Right lobe of liver (tissue), 4 donors: ENCODE measurements at regions not wholly inside any gene's neighbourhood (a gene's known extent, or its start where the extent isn't known, plus 50 kb on each side); places are given as distances from the start of the nearest gene placed in this dataset.

Experiments used
- CTCF ChIP-seq, 4 donors: fragments of 200-600 bp in 3 of 4; fragments of 450-650 bp in 1 of 4; IDR thresholded peaks; one replicate each; pipeline versions ENCODE4 v1.5.1 to v1.8.0; 2016 to 2022; ENCODE audit warnings: antibody characterized with exemption in 4 of 4, mild to moderate bottlenecking in 2 of 4
- POLR2A ChIP-seq: fragments of 450-650 bp; IDR thresholded peaks from one replicate; pipeline ENCODE4 v1.6.1; 2017; ENCODE audit warnings: antibody characterized with exemption, mild to moderate bottlenecking
- donor health status: DM: no; HTN: no; CAD: no.
- donor health status: DM: no; HTN: no; CAD: no.
- donor health status: DM: no; HTN: yes; CAD: no.

- TF ChIP-seq CTCF (IDR thresholded peaks at IDR 0.05), result no peak
- no peak for TF ChIP-seq POLR2A
Observed at GRCh38 chr4:159780196-159780922, 677.5 kb downstream of the RAPGEF2 start.
